ENCODE measurements at regions not wholly inside any gene's neighbourhood (a gene's known extent, or its start where the extent isn't known, plus 50 kb on each side); places are given as distances from the start of the nearest gene placed in this dataset.

DNA sequence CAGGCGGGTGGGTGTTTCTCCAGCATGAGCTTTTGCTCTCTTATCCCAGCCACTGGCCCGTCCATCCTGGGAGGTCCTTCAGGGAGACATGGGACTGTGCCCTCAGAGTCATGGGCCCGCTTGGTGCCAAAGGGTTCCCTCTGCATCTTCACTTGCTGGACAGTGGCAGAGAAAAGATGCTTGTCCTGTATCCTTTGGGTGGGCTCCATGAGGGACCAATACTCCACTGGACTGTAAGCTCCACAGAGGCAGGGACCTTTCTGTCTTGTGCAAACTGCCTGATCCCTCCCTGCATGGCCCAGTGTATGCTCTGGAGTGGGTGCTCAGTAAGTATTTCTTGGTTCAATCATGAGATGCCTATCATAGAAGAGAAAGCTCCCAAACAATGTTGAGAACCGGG lies 184.8 kb upstream of the WSCD1 start:
- no peak overlapping the region for H3K27ac ChIP-seq (ENCODE audit: low read depth in 1 of 2, low read length in 2 of 2)
- no peaks in the 10 kb centered on the region for H3K27me3 ChIP-seq (ENCODE audit: control insufficient read depth in 4 of 4, insufficient read depth in 4 of 4, low read length in 3 of 4)
- no peaks in the 10 kb centered on the region for H3K36me3 ChIP-seq (ENCODE audit: control insufficient read depth in 4 of 4, insufficient read depth in 3 of 4, low read depth in 1 of 4, low read length in 3 of 4)
- TF ChIP-seq TAF1 (conservative IDR thresholded peaks at IDR 0.05), result no peak
- TF ChIP-seq YY1 (IDR thresholded peaks at IDR 0.05), result no peak
- no peak for TF ChIP-seq ZBTB33 (IDR thresholded peaks at IDR 0.05)
- no peak for TF ChIP-seq REST (IDR thresholded peaks at IDR 0.05)
- TF ChIP-seq JUND (IDR thresholded peaks at IDR 0.05), result no peak
- no peak for TF ChIP-seq EGR1 (IDR thresholded peaks at IDR 0.05; ENCODE audit: low read depth in 2 of 2)
- no peak for TF ChIP-seq NR2F2 (IDR thresholded peaks at IDR 0.05)
- H3K4me1 ChIP-seq (ENCODE audit: control insufficient read depth in 4 of 4, insufficient read depth in 4 of 4, low read length in 3 of 4), result no peaks in the 10 kb centered on the region
- no peak overlapping the region for H3K4me3 ChIP-seq (ENCODE audit: low read depth in 1 of 3, low read length in 3 of 3)
- 91% methylated on average over 4 of the region's 4 CpGs for WGBS
- H3K9me3 ChIP-seq (ENCODE audit: control insufficient read depth in 4 of 4, low read length in 3 of 4), result no peaks in the 10 kb centered on the region
- H3K9ac ChIP-seq (ENCODE audit: low read depth in 1 of 2, low read length in 2 of 2), result no peak overlapping the region
- DNase-seq (ENCODE audit: low spot score), result no peak

DNA sequence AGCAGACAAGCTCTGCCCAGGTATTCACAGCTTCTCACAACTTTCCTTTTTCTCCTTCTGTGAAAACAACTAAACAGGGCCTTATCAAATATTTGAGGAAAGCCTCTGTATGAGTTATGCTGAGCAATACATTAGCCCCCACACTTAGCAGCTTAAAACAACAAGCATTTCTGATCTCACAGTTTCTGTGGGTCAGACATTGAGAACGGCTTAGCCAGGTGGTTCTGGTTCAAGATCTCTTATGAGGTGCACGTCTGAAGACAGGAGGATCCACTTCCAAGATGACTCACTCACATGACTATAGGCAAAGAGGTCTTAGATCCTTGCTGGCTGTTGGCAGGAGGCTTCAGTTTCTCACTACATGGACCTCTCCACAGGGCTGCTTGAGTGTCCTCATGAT lies 181.4 kb upstream of the WSCD1 start:
- Histone ChIP-seq H3K27me3 (ENCODE audit: control insufficient read depth in 4 of 4, insufficient read depth in 4 of 4, low read length in 3 of 4) (no peaks in the 10 kb centered on the region), H3K9ac (ENCODE audit: low read depth in 1 of 2, low read length in 2 of 2) (no peak overlapping the region), H3K4me3 (ENCODE audit: low read depth in 1 of 3, low read length in 3 of 3) (no peak overlapping the region), H3K27ac (ENCODE audit: low read depth in 1 of 2, low read length in 2 of 2) (no peak overlapping the region), H3K9me3 (ENCODE audit: control insufficient read depth in 4 of 4, low read length in 3 of 4) (no peaks in the 10 kb centered on the region), H3K36me3 (ENCODE audit: control insufficient read depth in 4 of 4, insufficient read depth in 3 of 4, low read depth in 1 of 4, low read length in 3 of 4) (no peaks in the 10 kb centered on the region), H3K4me1 (ENCODE audit: control insufficient read depth in 4 of 4, insufficient read depth in 4 of 4, low read length in 3 of 4) (no peaks in the 10 kb centered on the region)
- TF ChIP-seq RAD21 (IDR thresholded peaks at IDR 0.05), result no peak
- TF ChIP-seq FOXA1 (IDR thresholded peaks at IDR 0.05), result no peak
- TF ChIP-seq JUND (IDR thresholded peaks at IDR 0.05), result no peak
- no peak for TF ChIP-seq RXRA (IDR thresholded peaks at IDR 0.05)
- TF ChIP-seq FOXA2 (IDR thresholded peaks at IDR 0.05), result no peak
- TF ChIP-seq SP1 (IDR thresholded peaks at IDR 0.05), result no peak
- no peak for TF ChIP-seq HNF4G (IDR thresholded peaks at IDR 0.05)
- no peak for TF ChIP-seq NR2F2 (IDR thresholded peaks at IDR 0.05)
- no peak for TF ChIP-seq YY1 (IDR thresholded peaks at IDR 0.05)
- TF ChIP-seq, protein P1, sequence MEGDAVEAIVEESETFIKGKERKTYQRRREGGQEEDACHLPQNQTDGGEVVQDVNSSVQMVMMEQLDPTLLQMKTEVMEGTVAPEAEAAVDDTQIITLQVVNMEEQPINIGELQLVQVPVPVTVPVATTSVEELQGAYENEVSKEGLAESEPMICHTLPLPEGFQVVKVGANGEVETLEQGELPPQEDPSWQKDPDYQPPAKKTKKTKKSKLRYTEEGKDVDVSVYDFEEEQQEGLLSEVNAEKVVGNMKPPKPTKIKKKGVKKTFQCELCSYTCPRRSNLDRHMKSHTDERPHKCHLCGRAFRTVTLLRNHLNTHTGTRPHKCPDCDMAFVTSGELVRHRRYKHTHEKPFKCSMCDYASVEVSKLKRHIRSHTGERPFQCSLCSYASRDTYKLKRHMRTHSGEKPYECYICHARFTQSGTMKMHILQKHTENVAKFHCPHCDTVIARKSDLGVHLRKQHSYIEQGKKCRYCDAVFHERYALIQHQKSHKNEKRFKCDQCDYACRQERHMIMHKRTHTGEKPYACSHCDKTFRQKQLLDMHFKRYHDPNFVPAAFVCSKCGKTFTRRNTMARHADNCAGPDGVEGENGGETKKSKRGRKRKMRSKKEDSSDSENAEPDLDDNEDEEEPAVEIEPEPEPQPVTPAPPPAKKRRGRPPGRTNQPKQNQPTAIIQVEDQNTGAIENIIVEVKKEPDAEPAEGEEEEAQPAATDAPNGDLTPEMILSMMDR (IDR thresholded peaks at IDR 0.05; ENCODE audit: low read depth, low read length, missing input control), result no peak
- TF ChIP-seq TAF1 (conservative IDR thresholded peaks at IDR 0.05), result no peak
- no peak for TF ChIP-seq MAX (IDR thresholded peaks at IDR 0.05)
- no peak for TF ChIP-seq GABPA (IDR thresholded peaks at IDR 0.05 in 1 of 2, conservative IDR thresholded peaks at IDR 0.05 in 1 of 2)
- 72% methylated on average over 2 of the region's 2 CpGs for WGBS
- no peak for DNase-seq (ENCODE audit: low spot score)
